Testis (tissue), 2 donors: ENCODE measurements at regions not wholly inside any gene's neighbourhood (a gene's known extent, or its start where the extent isn't known, plus 50 kb on each side); places are given as distances from the start of the nearest gene placed in this dataset.

Source experiments
- CTCF ChIP-seq, 3 experiments: fragments of 450-650 bp in 2 of 3; fragments of 200-600 bp in 1 of 3; sonication (generic) in 1 of 3; IDR thresholded peaks; one replicate each; pipeline ENCODE4 v1.5.1; 2016 to 2019; ENCODE audit warnings: antibody characterized with exemption in 3 of 3, mild to moderate bottlenecking in 2 of 3, moderate library complexity in 1 of 3
- POLR2A ChIP-seq: fragments of 450-650 bp; IDR thresholded peaks from one replicate; pipeline ENCODE4 v1.6.1; 2017; ENCODE audit warnings: antibody characterized with exemption, mild to moderate bottlenecking, moderate library complexity

- TF ChIP-seq CTCF (IDR thresholded peaks at IDR 0.05) (no peak), POLR2A (no peak)
Observed at GRCh38 chr18:70666936-70667335, 378.1 kb downstream of the SOCS6 start.
